K562 (cell line): ENCODE measurements at regions not wholly inside any gene's neighbourhood (a gene's known extent, or its start where the extent isn't known, plus 50 kb on each side); places are given as distances from the start of the nearest gene placed in this dataset.

Source experiments
- CTCF ChIP-seq, 3 experiments: IDR thresholded peaks in 2 of 3; conservative IDR thresholded peaks in 1 of 3; 2 replicates each; pipeline ENCODE4 v1.5.1; 2011 to 2012; ENCODE audit warnings: low read length in 3 of 3, mild to moderate bottlenecking in 3 of 3, control low read depth in 2 of 3, improper control_type of control experiment in 1 of 3, inconsistent platforms in 1 of 3, low read depth in 1 of 3, mixed read lengths in 1 of 3, moderate library complexity in 1 of 3; ENCODE audit not compliant: insufficient read depth in 2 of 3
- HINFP ChIP-seq: fragments of 450-650 bp; conservative IDR thresholded peaks from 2 replicates; pipeline ENCODE4 v1.6.1; 2016; ENCODE audit warnings: missing genetic modification characterization, low read depth, mild to moderate bottlenecking, control low read depth, missing compliant biosample characterization
- MAFK ChIP-seq: IDR thresholded peaks from 2 replicates; pipeline ENCODE4 v1.6.1; 2011; ENCODE audit warnings: low read length, improper control_type of control experiment
- NRF1 ChIP-seq, 2 experiments: fragments of 450-650 bp; IDR thresholded peaks in 1 of 2; conservative IDR thresholded peaks in 1 of 2; 2 replicates each; pipeline ENCODE4 v1.6.1; 2014; ENCODE audit warnings: mild to moderate bottlenecking in 2 of 2
- ZNF217 ChIP-seq: sonication (generic); formaldehyde crosslinking; IDR thresholded peaks from 2 replicates; pipeline ENCODE4 v1.8.0; 2022; ENCODE audit warnings: mild to moderate bottlenecking, missing genetic modification reagents
- ZNF41 ChIP-seq: fragments of 250-450 bp; sonication (Bioruptor Pico); conservative IDR thresholded peaks from 2 replicates; pipeline ENCODE4 v1.4.0; 2020; ENCODE audit warnings: mild to moderate bottlenecking
- ZNF449 ChIP-seq: fragments of 250-450 bp; sonication (Bioruptor Pico); IDR thresholded peaks from 2 replicates; pipeline ENCODE4 v1.8.0; 2022; ENCODE audit warnings: moderate library complexity, mild to moderate bottlenecking, inconsistent platforms
- ZNF780A ChIP-seq: fragments of 250-450 bp; sonication (Bioruptor Pico); IDR thresholded peaks from 2 replicates; pipeline ENCODE4 v1.5.0; 2021; ENCODE audit warnings: mild to moderate bottlenecking

GRCh38 chr5:1637639-1638481 is 114.1 kb upstream of the LPCAT1 start:
- TF ChIP-seq ZNF217 (CRISPR knock-in tag), result no peak
- no peak for TF ChIP-seq CTCF (IDR thresholded peaks at IDR 0.05 in 2 of 3, conservative IDR thresholded peaks at IDR 0.05 in 1 of 3; ENCODE audit: insufficient read depth in 2 of 3, low read depth in 1 of 3, low read length in 3 of 3)
- TF ChIP-seq HINFP, result no peak
- TF ChIP-seq ZNF780A (CRISPR knock-in tag), result no peak
- no peak for TF ChIP-seq NRF1 (conservative IDR thresholded peaks at IDR 0.05 in 1 of 2, IDR thresholded peaks at IDR 0.05 in 1 of 2)
- no peak for TF ChIP-seq ZNF41 (CRISPR knock-in tag)
- TF ChIP-seq MAFK, result no peak
- TF ChIP-seq ZNF449, result no peak
